ENCODE measurements at regions not wholly inside any gene's neighbourhood (a gene's known extent, or its start where the extent isn't known, plus 50 kb on each side); places are given as distances from the start of the nearest gene placed in this dataset.
"Not testable (repeated sequence)": the region's sequence is repeated elsewhere in the genome, so short reads cannot be mapped to it uniquely, and the experiment has no call there.

DNA sequence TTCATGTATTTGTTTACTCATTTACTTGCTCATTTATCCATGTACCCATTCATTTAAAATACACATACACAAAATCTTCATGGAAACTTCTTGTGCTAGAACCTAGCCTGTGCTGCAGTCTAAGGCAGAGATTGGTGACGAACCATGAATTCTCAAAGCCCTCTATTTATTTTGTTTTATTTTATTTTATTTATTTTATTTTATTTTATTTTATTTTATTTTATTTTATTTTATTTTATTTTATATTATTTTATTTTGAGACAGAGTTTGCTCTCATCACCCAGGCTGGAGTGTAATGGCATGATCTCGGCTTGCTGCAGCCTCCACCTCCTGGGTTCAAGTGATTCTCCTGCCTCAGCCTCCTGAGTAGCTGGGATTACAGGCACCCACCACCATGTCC lies 334.9 kb upstream of the PAPPA start:
- not testable (repeated sequence) for H3K36me3 Mint-ChIP-seq, H3K27ac Mint-ChIP-seq, ATAC-seq

DNA sequence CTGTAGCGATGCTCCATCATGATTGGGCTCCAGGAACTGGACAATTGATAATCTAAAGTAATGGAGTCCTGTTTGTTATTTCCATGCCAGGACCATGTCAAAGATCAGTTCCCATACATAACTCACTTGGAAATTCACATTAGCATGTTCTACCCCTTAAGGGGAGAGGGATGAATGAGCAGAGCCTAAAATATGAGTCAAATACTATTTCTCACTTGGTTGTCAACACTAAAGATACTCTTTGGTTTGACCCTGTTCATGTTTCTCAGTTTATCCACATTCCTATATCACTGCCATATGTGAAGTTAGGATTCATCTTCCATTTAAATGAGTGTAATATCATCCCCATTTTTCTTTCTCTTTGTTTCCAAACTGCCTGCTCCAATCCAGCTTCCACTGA lies 321.6 kb upstream of the PAPPA start:
- Mint-ChIP-seq H3K27me3 (no peaks in the 10 kb centered on the region), H3K9me3 (peaks cover 6% of the 10 kb centered on the region), H3K4me1 (no peaks in the 10 kb centered on the region), H3K36me3 (no peaks in the 10 kb centered on the region), H3K4me3 (no peak overlapping the region), H3K27ac (no peak overlapping the region)
- ATAC-seq, result no peak

More for the DNA sequence above, 334.9 kb upstream of the PAPPA start:
- not testable (repeated sequence) for H3K4me3 Mint-ChIP-seq, H3K4me1 Mint-ChIP-seq, H3K27me3 Mint-ChIP-seq
- H3K9me3 Mint-ChIP-seq, result peaks cover 15% of the 10 kb centered on the region

DNA sequence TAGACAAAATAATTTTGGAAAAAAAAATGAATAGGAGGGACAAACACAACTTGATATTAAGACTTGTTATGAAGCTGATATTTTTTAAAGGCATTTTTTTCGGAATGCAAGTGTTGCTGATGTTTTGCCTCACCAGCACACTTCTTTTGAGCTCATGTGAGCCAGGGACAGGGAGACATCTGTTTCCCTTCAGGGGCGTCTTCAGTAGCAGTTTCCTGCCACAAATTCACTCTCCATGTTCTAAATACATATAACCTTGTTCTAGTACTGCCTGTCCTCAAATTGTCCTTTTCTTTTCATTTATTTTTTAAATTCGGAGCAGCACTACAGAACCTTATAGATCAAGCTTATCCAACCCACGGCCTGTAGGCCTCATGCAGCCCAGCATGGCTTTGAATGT lies 316.0 kb upstream of the PAPPA start:
- Mint-ChIP-seq H3K27ac (no peak overlapping the region), H3K9me3 (peaks cover 9% of the 10 kb centered on the region), H3K27me3 (no peaks in the 10 kb centered on the region), H3K4me1 (no peaks in the 10 kb centered on the region), H3K4me3 (no peak overlapping the region), H3K36me3 (no peaks in the 10 kb centered on the region)
- no peak for ATAC-seq

DNA sequence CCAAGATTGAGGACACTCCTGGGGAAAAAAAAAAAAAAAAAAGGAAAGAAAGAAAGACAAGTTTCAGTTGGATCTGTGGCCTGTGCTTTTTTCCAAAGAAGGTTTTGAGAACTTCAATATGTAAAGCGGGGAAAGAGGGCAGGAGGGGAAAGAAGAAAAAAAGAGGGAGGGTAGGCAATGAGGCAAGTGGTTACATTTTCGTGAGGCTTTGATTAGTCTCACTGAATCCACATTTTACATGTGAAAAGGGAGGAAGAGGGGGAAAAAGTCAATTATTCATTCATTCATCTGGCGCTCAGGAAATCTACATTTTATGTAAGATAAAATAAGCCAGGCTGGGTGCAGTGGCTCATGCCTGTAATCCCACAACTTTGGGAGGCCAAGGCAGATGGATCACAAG lies 315.2 kb upstream of the PAPPA start:
- Mint-ChIP-seq H3K27ac (no peak overlapping the region), H3K9me3 (peaks cover 7% of the 10 kb centered on the region), H3K36me3 (no peaks in the 10 kb centered on the region), H3K4me1 (no peaks in the 10 kb centered on the region), H3K27me3 (no peaks in the 10 kb centered on the region), H3K4me3 (no peak overlapping the region)
- ATAC-seq, result no peak

DNA sequence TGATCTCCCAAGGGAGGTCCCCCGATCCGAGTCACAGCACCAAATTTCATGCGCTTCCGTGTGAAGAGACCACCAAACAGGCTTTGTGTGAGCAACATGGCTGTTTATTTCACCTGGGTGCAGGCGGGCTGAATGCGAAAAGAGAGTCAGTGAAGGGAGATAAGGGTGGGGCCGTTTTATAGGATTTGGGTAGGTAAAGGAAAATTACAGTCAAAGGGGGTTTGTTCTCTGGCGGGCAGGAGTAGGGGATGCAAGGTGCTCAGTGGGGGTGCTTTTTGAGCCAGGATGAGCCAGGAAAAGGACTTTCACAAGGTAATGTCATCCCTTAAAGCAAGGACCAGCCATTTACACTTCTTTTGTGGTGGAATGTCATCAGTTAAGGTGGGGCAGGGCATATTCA lies 309.2 kb upstream of the PAPPA start:
- H3K27ac Mint-ChIP-seq, H3K27me3 Mint-ChIP-seq, H3K4me1 Mint-ChIP-seq, H3K4me3 Mint-ChIP-seq, ATAC-seq, H3K36me3 Mint-ChIP-seq: not testable (repeated sequence)
- peaks cover 11% of the 10 kb centered on the region for H3K9me3 Mint-ChIP-seq

DNA sequence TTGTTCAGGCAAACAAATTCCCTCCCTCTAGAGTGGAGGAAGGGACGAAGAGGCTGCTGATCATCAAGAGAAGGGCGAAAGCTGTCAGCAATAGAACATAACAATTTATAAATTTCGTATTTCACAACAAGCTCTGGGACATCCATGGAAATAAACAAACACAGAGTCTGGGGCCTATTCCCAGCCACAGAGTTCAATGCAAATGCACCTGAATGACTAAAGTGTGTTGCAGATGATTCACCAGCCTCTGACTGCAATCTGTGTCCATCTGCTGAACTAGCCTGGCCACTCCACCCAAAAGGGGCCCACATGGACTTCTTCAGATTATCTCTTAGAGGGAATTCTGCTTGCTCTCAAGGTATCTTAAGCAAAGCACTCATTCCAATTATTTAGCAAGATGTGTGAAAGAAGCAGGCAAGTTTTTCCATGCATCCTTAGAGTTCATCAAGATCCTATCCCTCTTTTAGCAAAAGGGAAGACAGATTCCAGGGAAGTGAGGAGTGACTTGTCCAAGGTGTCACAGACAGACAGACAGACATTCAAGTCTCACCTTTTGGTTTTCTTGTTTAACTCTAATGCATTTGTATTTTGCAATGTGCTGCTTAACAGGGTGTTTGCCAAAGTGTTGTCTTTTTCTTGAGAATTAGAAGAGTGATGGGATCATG lies 307.8 kb upstream of the PAPPA start:
- Mint-ChIP-seq H3K4me1 (no peaks in the 10 kb centered on the region), H3K4me3 (no peak overlapping the region), H3K36me3 (no peaks in the 10 kb centered on the region), H3K27me3 (no peaks in the 10 kb centered on the region), H3K27ac (no peak overlapping the region), H3K9me3 (peaks cover 8% of the 10 kb centered on the region)
- ATAC-seq, result no peak

DNA sequence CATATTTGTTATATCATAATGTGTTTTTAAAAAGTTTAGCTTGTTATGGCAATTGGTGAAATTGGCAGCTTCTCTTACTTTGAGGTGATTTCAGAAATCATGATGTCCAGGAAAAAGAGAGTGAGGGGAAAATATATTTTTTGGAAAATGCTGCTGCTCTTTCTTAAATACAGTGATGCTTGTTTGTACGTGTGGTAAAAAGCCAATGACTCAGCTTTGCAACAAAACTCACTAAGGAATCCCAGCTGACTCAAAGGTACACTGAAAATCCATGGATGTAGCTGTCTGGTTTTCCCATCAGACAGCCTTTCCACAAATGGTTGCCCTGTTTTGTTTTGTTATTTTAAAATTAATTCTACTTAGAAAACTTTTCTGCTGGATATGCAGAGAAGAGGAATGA lies 306.4 kb upstream of the PAPPA start:
- Mint-ChIP-seq H3K36me3 (no peaks in the 10 kb centered on the region), H3K27me3 (no peaks in the 10 kb centered on the region), H3K27ac (no peak overlapping the region), H3K4me1 (no peaks in the 10 kb centered on the region), H3K4me3 (no peak overlapping the region), H3K9me3 (peaks cover 4% of the 10 kb centered on the region)
- ATAC-seq, result no peak

DNA sequence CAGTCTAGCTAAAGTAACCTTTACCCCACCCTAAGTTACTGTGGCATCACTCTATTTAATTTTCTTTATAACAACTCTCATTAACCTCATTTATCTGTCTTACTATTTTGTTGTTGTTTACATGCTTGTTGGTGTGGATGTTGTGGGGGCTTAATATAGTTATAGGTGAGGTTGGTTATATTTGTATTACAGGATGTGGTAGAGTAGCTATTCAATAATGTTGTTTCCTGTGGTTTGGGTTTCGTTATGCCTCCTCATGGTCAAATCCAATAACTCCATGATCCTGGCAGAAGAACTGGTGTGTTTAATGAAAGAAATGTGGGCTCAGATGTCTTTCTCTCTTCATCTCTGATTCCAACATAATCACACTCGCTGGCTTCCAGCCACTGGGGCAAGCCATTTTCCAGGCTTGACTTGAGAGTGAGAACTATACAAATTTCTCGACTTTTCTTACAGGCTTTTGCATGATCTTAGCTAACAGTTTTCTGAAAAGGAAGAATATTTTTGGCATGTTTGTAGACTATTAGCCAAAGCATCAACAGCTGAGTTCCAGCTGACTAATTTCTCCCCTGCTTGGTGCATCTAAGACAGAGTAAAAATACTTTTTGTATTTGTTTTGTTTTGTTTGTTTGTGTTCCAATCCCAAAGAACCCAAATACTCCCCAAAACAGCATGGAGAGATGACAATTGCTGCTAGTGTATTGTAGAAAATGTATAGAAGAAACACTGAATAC lies 303.7 kb upstream of the PAPPA start:
- no peaks in the 10 kb centered on the region for H3K36me3 Mint-ChIP-seq
- H3K4me3 Mint-ChIP-seq, result no peak overlapping the region
- H3K27me3 Mint-ChIP-seq, result no peaks in the 10 kb centered on the region
- H3K4me1 Mint-ChIP-seq, result no peaks in the 10 kb centered on the region
- no peak overlapping the region for H3K27ac Mint-ChIP-seq
- peaks cover 4% of the 10 kb centered on the region for H3K9me3 Mint-ChIP-seq
- no peak for ATAC-seq

DNA sequence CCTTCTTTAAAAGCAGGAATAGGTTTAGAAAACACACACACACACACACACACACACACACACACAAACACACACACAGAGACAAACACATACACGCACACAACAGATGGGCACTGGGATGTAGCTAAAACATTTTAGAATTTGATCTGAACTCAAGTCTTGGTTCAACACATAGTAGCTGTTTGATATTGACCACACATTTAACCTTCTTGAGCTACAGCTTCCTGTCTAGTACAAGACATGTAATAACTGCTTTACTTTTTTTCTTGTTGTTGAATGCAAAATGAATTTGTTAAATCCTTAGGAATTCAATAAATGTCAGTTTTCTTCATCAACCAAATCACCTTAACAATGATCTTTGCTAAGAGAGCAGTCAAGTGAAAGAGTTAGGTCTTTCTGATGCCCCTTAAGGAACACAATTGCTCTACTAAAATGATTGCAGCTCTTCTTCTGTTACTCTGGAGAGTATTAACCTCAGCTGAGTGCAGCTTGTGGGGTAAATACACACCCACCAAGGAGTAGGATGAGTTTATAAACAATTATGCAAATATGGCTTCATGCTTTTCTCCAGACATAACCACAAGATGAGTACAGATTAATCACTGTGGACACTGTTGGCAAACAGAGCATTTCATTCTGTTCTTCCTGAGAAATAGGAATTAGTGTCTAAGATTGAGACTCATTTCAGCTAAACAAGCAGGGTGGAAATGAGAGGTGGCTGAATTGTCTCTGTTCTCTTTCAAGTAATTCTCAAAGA lies 302.9 kb upstream of the PAPPA start:
- H3K9me3 Mint-ChIP-seq, result peaks cover 4% of the 10 kb centered on the region
- no peaks in the 10 kb centered on the region for H3K27me3 Mint-ChIP-seq
- no peaks in the 10 kb centered on the region for H3K4me1 Mint-ChIP-seq
- no peaks in the 10 kb centered on the region for H3K36me3 Mint-ChIP-seq
- H3K27ac Mint-ChIP-seq, result no peak overlapping the region
- no peak for ATAC-seq
- no peak overlapping the region for H3K4me3 Mint-ChIP-seq

DNA sequence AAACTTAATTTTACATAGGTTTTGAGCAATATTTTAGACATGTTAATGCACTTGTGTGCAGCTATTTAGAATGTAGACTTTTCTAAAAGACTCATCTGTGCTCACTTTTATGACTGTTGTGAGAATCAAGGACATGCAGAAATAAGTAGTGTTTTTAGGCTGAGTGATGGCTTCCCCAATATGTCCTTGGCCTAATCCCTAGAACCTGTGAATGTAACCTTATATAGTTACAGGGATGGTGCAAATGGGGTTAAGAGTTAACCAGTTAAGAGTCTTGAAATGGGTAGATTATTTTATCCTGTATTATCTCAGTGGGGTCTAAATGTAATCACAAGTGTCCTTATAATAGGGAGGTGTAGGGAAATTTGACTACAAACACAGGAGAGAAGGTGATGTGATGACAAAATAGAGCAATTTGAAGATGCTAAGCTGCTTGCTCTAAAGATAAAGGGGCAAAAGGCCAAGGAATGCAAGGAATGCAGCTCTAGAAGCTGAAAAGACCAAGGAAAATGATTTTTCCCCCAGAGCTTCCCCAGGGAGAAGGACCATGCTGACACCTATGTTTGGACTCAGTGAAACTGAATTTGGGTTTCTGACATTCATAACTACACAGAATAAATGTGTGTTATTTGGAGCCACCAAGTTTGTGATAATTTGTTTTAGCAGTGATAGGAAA lies 298.0 kb upstream of the PAPPA start:
- no peaks in the 10 kb centered on the region for H3K36me3 Mint-ChIP-seq
- no peak overlapping the region for H3K4me3 Mint-ChIP-seq
- no peaks in the 10 kb centered on the region for H3K9me3 Mint-ChIP-seq
- H3K27ac Mint-ChIP-seq, result no peak overlapping the region
- no peaks in the 10 kb centered on the region for H3K4me1 Mint-ChIP-seq
- ATAC-seq, result no peak
- peaks cover 14% of the 10 kb centered on the region for H3K27me3 Mint-ChIP-seq

DNA sequence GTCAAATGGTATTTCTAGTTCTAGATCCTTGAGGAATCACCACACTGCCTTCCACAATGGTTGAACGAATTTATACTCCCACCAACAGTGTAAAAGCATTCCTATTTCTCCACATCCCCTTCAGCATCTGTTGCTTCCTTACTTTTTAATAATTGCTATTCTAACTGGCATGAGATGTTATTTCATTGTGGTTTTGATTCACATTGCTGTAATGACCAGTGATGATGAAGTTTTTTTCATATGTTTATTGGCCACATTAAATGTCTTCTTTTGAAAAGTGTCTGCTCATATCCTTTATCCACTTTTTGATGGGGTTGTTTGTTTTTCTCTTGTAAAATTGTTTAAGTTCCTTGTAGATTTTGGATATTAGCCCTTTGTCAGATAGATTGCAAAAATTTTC lies 295.2 kb upstream of the PAPPA start:
- H3K4me3 Mint-ChIP-seq, H3K27ac Mint-ChIP-seq, ATAC-seq, H3K9me3 Mint-ChIP-seq, H3K36me3 Mint-ChIP-seq, H3K4me1 Mint-ChIP-seq: not testable (repeated sequence)
- H3K27me3 Mint-ChIP-seq, result peaks cover 14% of the 10 kb centered on the region

DNA sequence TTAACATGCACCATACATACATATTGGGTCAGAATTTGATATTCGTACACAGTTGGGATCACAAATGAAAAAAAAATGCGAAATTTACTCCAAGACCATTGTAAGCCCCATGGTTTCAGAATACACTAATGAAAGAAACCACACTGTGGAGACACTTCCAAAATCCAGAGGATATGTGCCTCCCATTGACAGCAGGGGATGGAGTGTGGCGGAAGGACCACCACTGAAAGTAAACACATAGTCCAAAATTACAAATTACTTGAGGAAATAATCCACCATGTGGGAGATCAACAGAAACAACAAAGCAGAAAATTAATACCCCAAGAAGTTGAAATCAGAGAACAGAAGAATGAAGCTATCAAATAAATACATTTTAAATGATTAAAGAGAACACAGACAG lies 291.6 kb upstream of the PAPPA start:
- Mint-ChIP-seq H3K4me3 (no peak overlapping the region), H3K9me3 (no peaks in the 10 kb centered on the region), H3K27ac (no peak overlapping the region), H3K27me3 (peaks cover 14% of the 10 kb centered on the region), H3K36me3 (no peaks in the 10 kb centered on the region), H3K4me1 (no peaks in the 10 kb centered on the region)
- ATAC-seq, result no peak

DNA sequence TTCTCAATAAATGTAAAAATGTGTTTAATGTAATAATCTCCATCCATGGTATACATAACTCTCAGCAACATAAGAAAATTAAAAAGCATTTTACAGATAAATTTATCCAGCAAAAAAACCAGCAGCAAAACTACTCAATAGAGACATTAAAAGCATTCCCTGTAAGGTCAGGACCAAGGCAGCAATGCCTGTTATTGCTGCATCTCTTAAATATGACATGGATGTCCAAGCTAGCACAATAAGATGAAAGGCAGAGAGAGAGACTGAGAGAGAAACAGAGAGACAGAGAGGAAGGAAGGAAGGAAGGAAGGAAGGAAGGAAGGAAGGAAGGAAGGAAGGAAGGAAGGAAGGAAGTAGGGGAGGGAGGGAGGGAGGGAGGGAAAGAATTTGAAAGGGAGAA lies 289.0 kb upstream of the PAPPA start:
- Mint-ChIP-seq H3K4me1 (no peaks in the 10 kb centered on the region), H3K9me3 (peaks cover 3% of the 10 kb centered on the region), H3K36me3 (no peaks in the 10 kb centered on the region), H3K4me3 (no peak overlapping the region), H3K27ac (no peak overlapping the region), H3K27me3 (peaks cover 9% of the 10 kb centered on the region)
- no peak for ATAC-seq

DNA sequence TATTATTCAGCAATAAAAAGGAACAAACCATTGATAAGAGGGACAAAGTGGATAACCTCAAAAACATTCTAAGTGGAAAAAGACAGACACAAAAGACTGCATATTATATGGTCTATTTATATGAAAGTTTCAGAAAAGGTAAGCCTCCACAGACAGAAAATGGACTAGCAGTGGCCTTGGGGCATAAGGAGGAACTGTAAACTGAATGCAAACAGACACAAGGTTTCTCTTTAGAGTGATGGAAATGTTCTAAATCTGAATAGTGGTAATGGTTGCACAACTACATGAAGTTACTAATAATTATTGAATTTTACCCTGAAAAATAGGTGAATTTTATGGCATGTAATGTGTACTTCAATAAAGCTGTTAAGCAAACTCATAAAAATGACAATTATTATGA lies 286.3 kb upstream of the PAPPA start:
- no peaks in the 10 kb centered on the region for H3K36me3 Mint-ChIP-seq
- no peak overlapping the region for H3K27ac Mint-ChIP-seq
- H3K9me3 Mint-ChIP-seq, result peaks cover 3% of the 10 kb centered on the region
- no peak for ATAC-seq
- H3K27me3 Mint-ChIP-seq, result no peaks in the 10 kb centered on the region
- no peak overlapping the region for H3K4me3 Mint-ChIP-seq
- H3K4me1 Mint-ChIP-seq, result no peaks in the 10 kb centered on the region

DNA sequence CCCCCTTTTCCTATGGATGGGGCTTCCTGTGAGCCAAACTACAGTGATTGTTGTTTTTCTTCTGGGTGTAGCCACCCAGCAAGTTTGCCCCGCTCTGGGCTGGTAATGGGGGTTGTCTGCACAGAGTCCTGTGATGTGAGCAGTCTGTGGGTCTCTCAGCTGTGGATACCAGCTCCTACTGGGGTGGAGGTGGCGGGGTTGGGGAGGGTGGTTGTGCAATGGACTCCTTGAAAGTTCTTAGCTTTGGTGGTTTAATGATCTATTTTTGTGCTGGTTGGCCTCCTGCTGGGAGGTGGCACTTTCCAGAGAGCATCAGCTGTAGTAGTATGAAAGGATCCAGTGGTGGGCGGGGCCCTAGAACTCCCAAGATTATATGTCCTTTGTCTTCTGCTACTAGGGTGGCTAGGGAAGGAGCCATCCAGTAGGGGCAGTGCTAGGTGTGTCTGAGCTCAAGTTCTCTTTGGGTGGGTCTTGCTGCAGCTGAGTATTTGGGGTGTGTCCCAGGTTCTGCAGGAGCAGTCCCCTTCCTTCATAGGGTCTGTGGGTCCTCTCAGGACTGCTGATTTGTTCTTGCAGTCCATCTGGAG lies 275.6 kb upstream of the PAPPA start:
- Mint-ChIP-seq H3K36me3 (no peaks in the 10 kb centered on the region), H3K9me3 (peaks cover 10% of the 10 kb centered on the region), H3K27me3 (peaks cover 11% of the 10 kb centered on the region), H3K4me3 (no peak overlapping the region), H3K27ac (no peak overlapping the region), H3K4me1 (no peaks in the 10 kb centered on the region)
- no peak for ATAC-seq

Data from stimulated activated memory B cell treated with anti-CD40 and anti-IgM and Interleukin-4, amounts not matched to agents 10 μg/mL and 1 μg/mL and 100 μg/mL, for 72 hours (primary cell).